ENCODE measurements at regions not wholly inside any gene's neighbourhood (a gene's known extent, or its start where the extent isn't known, plus 50 kb on each side); places are given as distances from the start of the nearest gene placed in this dataset.

DNA sequence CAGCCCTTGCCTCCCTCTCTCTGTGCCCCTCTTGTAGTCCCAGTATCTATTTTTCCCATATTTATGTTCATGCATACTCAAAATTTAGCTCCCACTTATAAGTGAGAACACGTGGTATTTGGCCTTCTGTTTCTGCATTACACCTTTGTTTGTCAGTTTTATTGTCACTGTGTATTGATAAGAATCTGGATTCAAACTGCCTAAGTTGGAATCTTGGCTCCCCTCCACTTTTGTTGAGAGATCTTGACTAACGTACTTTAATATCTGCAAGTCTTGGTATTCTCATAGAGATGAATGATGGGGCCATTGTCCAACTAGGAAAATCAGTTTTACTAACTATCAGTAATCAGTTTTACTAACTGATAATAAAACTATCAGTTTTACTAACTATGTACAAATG is 87.8 kb upstream of the PRMT6 start:
- Histone ChIP-seq H3K4me1 (ENCODE audit: insufficient read depth, low read length, poor library complexity, severe bottlenecking) (no peaks in the 10 kb centered on the region), H3K9me3 (ENCODE audit: insufficient read depth, low read depth, low read length) (no peaks in the 10 kb centered on the region)
- no peak for TF ChIP-seq EZH2phosphoT487 (IDR thresholded peaks at IDR 0.05; ENCODE audit: borderline replicate concordance)
- TF ChIP-seq, protein P1, sequence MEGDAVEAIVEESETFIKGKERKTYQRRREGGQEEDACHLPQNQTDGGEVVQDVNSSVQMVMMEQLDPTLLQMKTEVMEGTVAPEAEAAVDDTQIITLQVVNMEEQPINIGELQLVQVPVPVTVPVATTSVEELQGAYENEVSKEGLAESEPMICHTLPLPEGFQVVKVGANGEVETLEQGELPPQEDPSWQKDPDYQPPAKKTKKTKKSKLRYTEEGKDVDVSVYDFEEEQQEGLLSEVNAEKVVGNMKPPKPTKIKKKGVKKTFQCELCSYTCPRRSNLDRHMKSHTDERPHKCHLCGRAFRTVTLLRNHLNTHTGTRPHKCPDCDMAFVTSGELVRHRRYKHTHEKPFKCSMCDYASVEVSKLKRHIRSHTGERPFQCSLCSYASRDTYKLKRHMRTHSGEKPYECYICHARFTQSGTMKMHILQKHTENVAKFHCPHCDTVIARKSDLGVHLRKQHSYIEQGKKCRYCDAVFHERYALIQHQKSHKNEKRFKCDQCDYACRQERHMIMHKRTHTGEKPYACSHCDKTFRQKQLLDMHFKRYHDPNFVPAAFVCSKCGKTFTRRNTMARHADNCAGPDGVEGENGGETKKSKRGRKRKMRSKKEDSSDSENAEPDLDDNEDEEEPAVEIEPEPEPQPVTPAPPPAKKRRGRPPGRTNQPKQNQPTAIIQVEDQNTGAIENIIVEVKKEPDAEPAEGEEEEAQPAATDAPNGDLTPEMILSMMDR (conservative IDR thresholded peaks at IDR 0.05; ENCODE audit: low read length), result no peak

DNA sequence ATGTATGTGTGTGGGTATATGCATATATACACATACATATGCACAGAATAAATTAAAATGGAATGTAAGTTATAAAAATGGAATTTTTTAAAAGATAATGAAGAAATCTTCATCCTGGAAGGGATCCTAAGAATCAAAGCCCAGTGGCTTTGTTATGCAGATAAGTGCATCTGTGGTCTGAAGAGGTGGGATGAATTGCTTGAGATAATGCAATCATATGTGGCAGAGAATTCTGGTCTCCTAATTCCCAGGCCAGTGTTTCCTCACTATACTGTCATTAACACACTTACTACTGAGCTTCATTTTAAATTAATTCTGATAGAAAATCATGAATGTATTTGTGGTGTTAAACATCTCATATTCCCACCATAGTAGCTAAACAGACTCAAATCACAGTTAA is 86.7 kb upstream of the PRMT6 start:
- Histone ChIP-seq H3K27me3 (ENCODE audit: insufficient read depth, low read length, poor library complexity, severe bottlenecking) (no peaks in the 10 kb centered on the region), H3K4me1 (ENCODE audit: insufficient read depth, low read length, poor library complexity, severe bottlenecking) (no peaks in the 10 kb centered on the region), H3K9me2 (replicated peaks; ENCODE audit: low read depth, low read length) (no peaks in the 10 kb centered on the region), H3F3A (ENCODE audit: low read depth) (no peaks in the 10 kb centered on the region), H2AFZ (ENCODE audit: low read length) (no peak overlapping the region), H3K9me3 (ENCODE audit: insufficient read depth, low read depth, low read length) (no peaks in the 10 kb centered on the region), H3K4me2 (ENCODE audit: low read depth, low read length, poor library complexity, severe bottlenecking) (no peak overlapping the region), H4K20me1 (ENCODE audit: insufficient read depth, low read length, poor library complexity, severe bottlenecking) (no peaks in the 10 kb centered on the region), H3K9ac (ENCODE audit: low read depth, low read length, poor library complexity, severe bottlenecking) (no peak overlapping the region), H3K79me2 (ENCODE audit: insufficient read depth, low read length) (no peaks in the 10 kb centered on the region), H3K36me3 (ENCODE audit: insufficient read depth, low read length) (no peaks in the 10 kb centered on the region), H3K4me3 (ENCODE audit: low read length, poor library complexity, severe bottlenecking) (no peak overlapping the region)
- TF ChIP-seq, protein P1 (conservative IDR thresholded peaks at IDR 0.05; ENCODE audit: low read length), result no peak
- no peak for TF ChIP-seq EZH2phosphoT487 (IDR thresholded peaks at IDR 0.05; ENCODE audit: borderline replicate concordance)

More for the DNA sequence above, 87.8 kb upstream of the PRMT6 start:
- H3K9ac ChIP-seq (ENCODE audit: low read depth, low read length, poor library complexity, severe bottlenecking), result no peak overlapping the region
- no peaks in the 10 kb centered on the region for H3F3A ChIP-seq (ENCODE audit: low read depth)
- H3K36me3 ChIP-seq (ENCODE audit: insufficient read depth, low read length), result no peaks in the 10 kb centered on the region
- no peak overlapping the region for H3K4me2 ChIP-seq (ENCODE audit: low read depth, low read length, poor library complexity, severe bottlenecking)
- no peaks in the 10 kb centered on the region for H4K20me1 ChIP-seq (ENCODE audit: insufficient read depth, low read length, poor library complexity, severe bottlenecking)
- no peak overlapping the region for H3K4me3 ChIP-seq (ENCODE audit: low read length, poor library complexity, severe bottlenecking)
- H3K27me3 ChIP-seq (ENCODE audit: insufficient read depth, low read length, poor library complexity, severe bottlenecking), result no peaks in the 10 kb centered on the region
- no peak overlapping the region for H2AFZ ChIP-seq (ENCODE audit: low read length)
- H3K9me2 ChIP-seq (replicated peaks; ENCODE audit: low read depth, low read length), result no peaks in the 10 kb centered on the region
- no peaks in the 10 kb centered on the region for H3K79me2 ChIP-seq (ENCODE audit: insufficient read depth, low read length)

DNA sequence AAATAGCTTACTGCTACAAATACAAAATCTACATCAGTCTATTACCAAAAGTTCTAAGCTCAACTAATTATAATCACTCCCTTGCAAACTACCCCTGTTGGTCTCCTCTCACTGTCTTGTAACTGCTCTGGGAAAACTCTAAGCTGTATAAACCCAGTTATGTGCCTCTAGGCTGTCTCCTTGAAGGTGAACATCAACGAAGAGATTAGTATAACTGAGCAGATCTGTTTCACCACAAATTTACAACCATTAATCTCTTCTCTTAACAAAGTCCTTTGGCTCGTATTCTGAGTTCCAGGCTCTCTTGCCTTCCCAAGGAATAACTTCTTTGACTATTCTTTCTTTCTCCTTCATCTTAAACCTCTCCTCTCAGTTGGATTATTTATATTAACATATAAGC is 84.4 kb upstream of the PRMT6 start:
- Histone ChIP-seq H3K4me1 (ENCODE audit: insufficient read depth, low read length, poor library complexity, severe bottlenecking) (no peaks in the 10 kb centered on the region), H3K9ac (ENCODE audit: low read depth, low read length, poor library complexity, severe bottlenecking) (no peak overlapping the region), H3F3A (ENCODE audit: low read depth) (no peaks in the 10 kb centered on the region), H3K27me3 (ENCODE audit: insufficient read depth, low read length, poor library complexity, severe bottlenecking) (no peaks in the 10 kb centered on the region), H3K4me2 (ENCODE audit: low read depth, low read length, poor library complexity, severe bottlenecking) (no peak overlapping the region), H3K79me2 (ENCODE audit: insufficient read depth, low read length) (no peaks in the 10 kb centered on the region), H3K9me3 (ENCODE audit: insufficient read depth, low read depth, low read length) (no peaks in the 10 kb centered on the region), H3K36me3 (ENCODE audit: insufficient read depth, low read length) (no peaks in the 10 kb centered on the region), H2AFZ (ENCODE audit: low read length) (no peak overlapping the region), H3K9me2 (replicated peaks; ENCODE audit: low read depth, low read length) (no peaks in the 10 kb centered on the region), H3K4me3 (ENCODE audit: low read length, poor library complexity, severe bottlenecking) (no peak overlapping the region), H4K20me1 (ENCODE audit: insufficient read depth, low read length, poor library complexity, severe bottlenecking) (no peaks in the 10 kb centered on the region)
- no peak for TF ChIP-seq EZH2phosphoT487 (IDR thresholded peaks at IDR 0.05; ENCODE audit: borderline replicate concordance)
- TF ChIP-seq, protein P1 (conservative IDR thresholded peaks at IDR 0.05; ENCODE audit: low read length), result no peak
